OCI-LY3 (cell line): ENCODE measurements at regions not wholly inside any gene's neighbourhood (a gene's known extent, or its start where the extent isn't known, plus 50 kb on each side); places are given as distances from the start of the nearest gene placed in this dataset.

ENCODE experiments used
- EZH2phosphoT487 ChIP-seq: fragments of 200-600 bp; shearing (Covaris generic); IDR thresholded peaks from 2 replicates; pipeline ENCODE4 v1.6.1; 2018; ENCODE audit warnings: antibody characterized with exemption, mixed run types, low read depth
- TF ChIP-seq, protein P1 (sequence below): fragments of 200-600, 300-600 bp; sonication (generic); IDR thresholded peaks from 2 replicates; pipeline ENCODE4 v1.5.1; 2014; ENCODE audit warnings: antibody characterized with exemption, low read length, low read depth

GRCh38 chr1:239031310-239031709 is 355.1 kb upstream of the CHRM3 start:
- TF ChIP-seq, protein P1, sequence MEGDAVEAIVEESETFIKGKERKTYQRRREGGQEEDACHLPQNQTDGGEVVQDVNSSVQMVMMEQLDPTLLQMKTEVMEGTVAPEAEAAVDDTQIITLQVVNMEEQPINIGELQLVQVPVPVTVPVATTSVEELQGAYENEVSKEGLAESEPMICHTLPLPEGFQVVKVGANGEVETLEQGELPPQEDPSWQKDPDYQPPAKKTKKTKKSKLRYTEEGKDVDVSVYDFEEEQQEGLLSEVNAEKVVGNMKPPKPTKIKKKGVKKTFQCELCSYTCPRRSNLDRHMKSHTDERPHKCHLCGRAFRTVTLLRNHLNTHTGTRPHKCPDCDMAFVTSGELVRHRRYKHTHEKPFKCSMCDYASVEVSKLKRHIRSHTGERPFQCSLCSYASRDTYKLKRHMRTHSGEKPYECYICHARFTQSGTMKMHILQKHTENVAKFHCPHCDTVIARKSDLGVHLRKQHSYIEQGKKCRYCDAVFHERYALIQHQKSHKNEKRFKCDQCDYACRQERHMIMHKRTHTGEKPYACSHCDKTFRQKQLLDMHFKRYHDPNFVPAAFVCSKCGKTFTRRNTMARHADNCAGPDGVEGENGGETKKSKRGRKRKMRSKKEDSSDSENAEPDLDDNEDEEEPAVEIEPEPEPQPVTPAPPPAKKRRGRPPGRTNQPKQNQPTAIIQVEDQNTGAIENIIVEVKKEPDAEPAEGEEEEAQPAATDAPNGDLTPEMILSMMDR, result no peak
- TF ChIP-seq EZH2phosphoT487, result no peak
